ENCODE measurements at regions not wholly inside any gene's neighbourhood (a gene's known extent, or its start where the extent isn't known, plus 50 kb on each side); places are given as distances from the start of the nearest gene placed in this dataset.

- TF ChIP-seq CTCF (IDR thresholded peaks at IDR 0.05; ENCODE audit: low read length) (no peak), EZH2 (IDR thresholded peaks at IDR 0.05; ENCODE audit: borderline replicate concordance, low read length) (no peak)
Observed at GRCh38 chr17:71467719-71468118, 653.1 kb upstream of the SOX9 start.

Data from OCI-LY1 (cell line).